Upper lobe of left lung (tissue), 6 donors: ENCODE measurements at regions not wholly inside any gene's neighbourhood (a gene's known extent, or its start where the extent isn't known, plus 50 kb on each side); places are given as distances from the start of the nearest gene placed in this dataset.
"Not testable (repeated sequence)": the region's sequence is repeated elsewhere in the genome, so short reads cannot be mapped to it uniquely, and the experiment has no call there.

ENCODE experiments used
- ATAC-seq, 2 donors: fragments of 200-7000 bp; cut with Tn5 transposase; one replicate each; pipeline ENCODE4 v1.9.1; 2022; ENCODE audit warnings: mild to moderate bottlenecking in 2 of 2, moderate library complexity in 2 of 2; ENCODE audit not compliant: low FRiP score in 2 of 2
- DNase-seq, 2 donors: peaks; one replicate each; pipeline ENCODE4 v3.0.0-alpha.2; 2019 to 2020
- H3K27ac ChIP-seq, 4 donors: fragments of 200-600 bp; sonication (generic); one replicate each; pipeline ENCODE4 v1.5.1; 2016 to 2019
- H3K27me3 ChIP-seq, 4 donors: fragments of 200-600 bp; sonication (generic); one replicate each; pipeline ENCODE4 v1.5.1; 2017 to 2019
- H3K36me3 ChIP-seq, 4 donors: fragments of 200-600 bp; sonication (generic); one replicate each; pipeline ENCODE4 v1.5.1; 2016 to 2019
- H3K4me1 ChIP-seq, 4 donors: fragments of 200-600 bp; sonication (generic); one replicate each; pipeline ENCODE4 v1.5.1; 2018 to 2019
- H3K4me3 ChIP-seq, 4 donors: fragments of 200-600 bp; sonication (generic); one replicate each; pipeline ENCODE4 v1.5.1; 2017 to 2019; ENCODE audit warnings: mild to moderate bottlenecking in 2 of 4, moderate library complexity in 1 of 4
- H3K9me3 ChIP-seq, 4 donors: fragments of 200-600 bp; sonication (generic); one replicate each; pipeline ENCODE4 v1.5.1; 2018 to 2019
- EP300 ChIP-seq, 4 donors: sonication (generic); formaldehyde crosslinking; IDR thresholded peaks; one replicate each; pipeline ENCODE4 v1.5.1; 2017; ENCODE audit warnings: antibody characterized with exemption in 4 of 4, control low read depth in 2 of 4
- POLR2A ChIP-seq, 4 donors: fragments of 450-650 bp; IDR thresholded peaks; one replicate each; pipeline ENCODE4 v1.5.1; 2016 to 2017; ENCODE audit warnings: antibody characterized with exemption in 4 of 4, mild to moderate bottlenecking in 2 of 4
- POLR2AphosphoS5 ChIP-seq, 2 donors: sonication (generic); formaldehyde crosslinking; IDR thresholded peaks; one replicate each; pipeline ENCODE4 v1.5.1; 2017; ENCODE audit warnings: antibody characterized with exemption in 2 of 2
- WGBS, 2 donors: methylation state at CpG; one replicate each; pipeline ENCODE4 v1.1.5; 2017 to 2018; 5-methylcytosine and 5-hydroxymethylcytosine counted together
- TF ChIP-seq, protein P1 (sequence below), 6 experiments: fragments of 450-650 bp in 4 of 6; fragments of 200-600 bp in 2 of 6; sonication (generic) in 2 of 6; IDR thresholded peaks; one replicate each; pipeline ENCODE4 v1.5.1; 2016 to 2019; ENCODE audit warnings: antibody characterized with exemption in 6 of 6
- donor health status: DM: no; HTN: no; CAD: no; lungs with moderate emphysema.
- donor health status: DM: no; HTN: yes; CAD: no; lungs with severe emphysema.

DNA sequence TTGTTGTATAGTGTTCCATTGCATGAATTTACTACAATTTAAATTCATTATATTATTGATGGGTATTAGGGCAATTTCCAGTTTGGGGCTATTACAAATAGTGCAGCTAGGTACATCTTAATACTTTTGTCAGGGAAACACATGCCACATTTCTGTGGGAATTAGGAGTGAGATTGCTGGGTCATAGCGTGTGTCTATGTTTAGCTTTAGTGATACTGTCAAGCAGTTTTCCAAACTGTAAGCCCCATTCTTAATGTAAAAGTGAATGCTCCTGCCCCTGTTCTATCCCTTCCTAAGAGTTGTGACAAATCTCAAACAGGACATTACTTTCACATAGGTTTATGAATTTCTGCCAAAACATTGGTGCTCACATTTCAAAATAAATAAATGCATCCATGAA lies 184.5 kb upstream of the ANKRD28 start:
- WGBS, 2 donors, result 81 to 83% methylated on average over 1 of the region's 1 CpG
- Histone ChIP-seq H3K4me3 (no peak overlapping the region), H3K27me3 (no peaks in the 10 kb centered on the region), H3K9me3 (no peaks in the 10 kb centered on the region), H3K27ac (peak overlapping the region in 1 of 4 donors; percentile 44), H3K4me1 (no peaks in the 10 kb centered on the region), H3K36me3 (no peaks in the 10 kb centered on the region)
- DNase-seq, result no peak
- no peak for TF ChIP-seq EP300 (IDR thresholded peaks at IDR 0.05)
- TF ChIP-seq POLR2AphosphoS5 (IDR thresholded peaks at IDR 0.05), result no peak
- TF ChIP-seq, protein P1, sequence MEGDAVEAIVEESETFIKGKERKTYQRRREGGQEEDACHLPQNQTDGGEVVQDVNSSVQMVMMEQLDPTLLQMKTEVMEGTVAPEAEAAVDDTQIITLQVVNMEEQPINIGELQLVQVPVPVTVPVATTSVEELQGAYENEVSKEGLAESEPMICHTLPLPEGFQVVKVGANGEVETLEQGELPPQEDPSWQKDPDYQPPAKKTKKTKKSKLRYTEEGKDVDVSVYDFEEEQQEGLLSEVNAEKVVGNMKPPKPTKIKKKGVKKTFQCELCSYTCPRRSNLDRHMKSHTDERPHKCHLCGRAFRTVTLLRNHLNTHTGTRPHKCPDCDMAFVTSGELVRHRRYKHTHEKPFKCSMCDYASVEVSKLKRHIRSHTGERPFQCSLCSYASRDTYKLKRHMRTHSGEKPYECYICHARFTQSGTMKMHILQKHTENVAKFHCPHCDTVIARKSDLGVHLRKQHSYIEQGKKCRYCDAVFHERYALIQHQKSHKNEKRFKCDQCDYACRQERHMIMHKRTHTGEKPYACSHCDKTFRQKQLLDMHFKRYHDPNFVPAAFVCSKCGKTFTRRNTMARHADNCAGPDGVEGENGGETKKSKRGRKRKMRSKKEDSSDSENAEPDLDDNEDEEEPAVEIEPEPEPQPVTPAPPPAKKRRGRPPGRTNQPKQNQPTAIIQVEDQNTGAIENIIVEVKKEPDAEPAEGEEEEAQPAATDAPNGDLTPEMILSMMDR (IDR thresholded peaks at IDR 0.05), result no peak
- no peak for TF ChIP-seq POLR2A (IDR thresholded peaks at IDR 0.05)
- ATAC-seq, result no peak

GRCh38 chr3:15982667-15983196 lies 185.0 kb upstream of the ANKRD28 start:
- ATAC-seq, result peak; percentile 73 to 80
- no peaks in the 10 kb centered on the region for H3K27me3 ChIP-seq
- no peaks in the 10 kb centered on the region for H3K4me1 ChIP-seq
- peak overlapping the region in 1 of 4 donors; percentile 44 for H3K27ac ChIP-seq
- H3K36me3 ChIP-seq, result no peaks in the 10 kb centered on the region
- TF ChIP-seq, protein P1 (IDR thresholded peaks at IDR 0.05), result no peak
- no peak for TF ChIP-seq POLR2AphosphoS5 (IDR thresholded peaks at IDR 0.05)
- no peak for TF ChIP-seq POLR2A (IDR thresholded peaks at IDR 0.05)
- TF ChIP-seq EP300 (IDR thresholded peaks at IDR 0.05), result no peak
- peak in 1 of 2 donors; percentile 32 for DNase-seq
- no peaks in the 10 kb centered on the region for H3K9me3 ChIP-seq
- 67 to 68% methylated on average over 10 of the region's 10 CpGs for WGBS, 2 donors
- no peak overlapping the region for H3K4me3 ChIP-seq

GRCh38 chr3:15983232-15983631 lies 185.5 kb upstream of the ANKRD28 start:
- Histone ChIP-seq H3K27ac (peak overlapping the region in 1 of 4 donors; percentile 44), H3K9me3 (no peaks in the 10 kb centered on the region), H3K27me3 (no peaks in the 10 kb centered on the region), H3K36me3 (no peaks in the 10 kb centered on the region), H3K4me3 (no peak overlapping the region), H3K4me1 (no peaks in the 10 kb centered on the region)
- ATAC-seq, result peak; percentile 51 to 63
- no peak for TF ChIP-seq POLR2A (IDR thresholded peaks at IDR 0.05)
- TF ChIP-seq EP300 (IDR thresholded peaks at IDR 0.05), result no peak
- TF ChIP-seq, protein P1 (IDR thresholded peaks at IDR 0.05), result no peak
- TF ChIP-seq POLR2AphosphoS5 (IDR thresholded peaks at IDR 0.05), result no peak
- WGBS, 2 donors, result 49 to 80% methylated on average over 2 of the region's 2 CpGs
- DNase-seq, result no peak

DNA sequence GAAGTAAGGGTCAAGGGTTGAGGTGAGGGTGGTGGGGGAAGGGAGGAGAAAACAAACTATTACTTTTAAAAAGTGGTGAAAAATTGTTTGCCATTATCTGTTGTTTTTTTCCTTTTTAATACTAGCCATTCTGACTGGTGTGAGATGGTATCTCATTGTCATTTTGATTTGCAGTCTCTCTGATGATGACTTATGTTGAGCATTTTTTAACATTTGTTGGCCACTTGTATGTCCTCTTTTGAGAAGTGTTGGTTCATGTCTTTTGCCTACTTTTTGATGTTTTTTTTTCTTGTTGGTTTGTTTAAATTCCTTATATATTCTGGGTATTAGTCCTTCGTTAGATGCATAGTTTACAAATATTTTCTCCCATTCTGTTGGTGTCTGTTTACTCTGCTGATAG lies 185.9 kb upstream of the ANKRD28 start:
- no peak overlapping the region for H3K4me3 ChIP-seq
- no peaks in the 10 kb centered on the region for H3K36me3 ChIP-seq
- TF ChIP-seq EP300 (IDR thresholded peaks at IDR 0.05) (no peak), POLR2AphosphoS5 (IDR thresholded peaks at IDR 0.05) (no peak), POLR2A (IDR thresholded peaks at IDR 0.05) (no peak)
- TF ChIP-seq, protein P1 (IDR thresholded peaks at IDR 0.05), result no peak
- H3K27me3 ChIP-seq, result no peaks in the 10 kb centered on the region
- no peak for ATAC-seq
- no peaks in the 10 kb centered on the region for H3K9me3 ChIP-seq
- no peaks in the 10 kb centered on the region for H3K4me1 ChIP-seq
- 74 to 76% methylated on average over 1 of the region's 1 CpG for WGBS, 2 donors
- H3K27ac ChIP-seq, result no peak overlapping the region
- no peak for DNase-seq

DNA sequence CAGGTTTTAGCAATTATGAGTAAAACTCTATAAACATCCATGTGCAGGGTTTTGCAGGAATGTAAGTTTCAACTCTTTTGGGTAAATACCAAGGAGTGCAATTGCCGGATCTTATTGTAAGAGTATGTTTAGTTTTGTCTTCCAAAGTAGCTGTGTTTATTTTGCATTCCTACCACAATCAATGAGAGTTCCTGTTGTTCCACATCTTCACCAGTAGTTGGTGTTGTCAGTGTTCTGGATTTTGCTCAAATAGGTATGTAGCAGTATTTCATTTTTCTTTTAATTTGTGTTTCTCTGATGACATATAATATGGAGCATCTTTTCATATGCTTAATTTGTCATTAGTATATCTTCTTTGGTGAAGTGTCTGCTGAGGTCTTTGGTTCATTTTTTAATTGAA lies 185.1 kb upstream of the GALNT15 start:
- Histone ChIP-seq H3K9me3 (no peaks in the 10 kb centered on the region), H3K36me3 (no peaks in the 10 kb centered on the region), H3K27ac (no peak overlapping the region), H3K4me3 (no peak overlapping the region), H3K27me3 (no peaks in the 10 kb centered on the region), H3K4me1 (no peaks in the 10 kb centered on the region)
- no peak for TF ChIP-seq POLR2AphosphoS5 (IDR thresholded peaks at IDR 0.05)
- TF ChIP-seq, protein P1 (IDR thresholded peaks at IDR 0.05), result peak in 1 of 6 experiments; percentile 8
- DNase-seq (no peak), ATAC-seq (no peak)
- WGBS, 2 donors, result 64 to 65% methylated on average over 1 of the region's 1 CpG

DNA sequence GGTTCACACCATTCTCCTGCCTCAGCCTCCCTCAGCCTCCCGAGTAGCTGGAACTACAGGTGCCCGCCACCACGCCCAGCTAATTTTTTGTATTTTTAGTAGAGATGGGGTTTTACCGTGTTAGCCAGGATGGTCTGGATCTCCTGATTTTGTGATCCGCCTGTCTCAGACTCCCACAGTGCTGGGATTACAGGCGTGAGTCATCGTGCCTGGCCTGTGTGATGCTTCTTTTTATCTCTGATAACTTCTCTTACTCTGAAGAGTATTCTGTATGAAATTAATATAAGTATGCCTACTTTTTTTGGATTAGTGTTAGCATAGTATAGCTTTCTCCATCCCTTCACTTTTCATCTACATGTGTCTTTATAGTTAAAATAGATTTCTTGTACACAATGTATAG lies 180.8 kb upstream of the GALNT15 start:
- H3K9me3 ChIP-seq, H3K36me3 ChIP-seq, H3K4me3 ChIP-seq, H3K27ac ChIP-seq, DNase-seq, H3K4me1 ChIP-seq, ATAC-seq, H3K27me3 ChIP-seq: not testable (repeated sequence)
- 80 to 94% methylated on average over 7 of the region's 7 CpGs for WGBS, 2 donors

DNA sequence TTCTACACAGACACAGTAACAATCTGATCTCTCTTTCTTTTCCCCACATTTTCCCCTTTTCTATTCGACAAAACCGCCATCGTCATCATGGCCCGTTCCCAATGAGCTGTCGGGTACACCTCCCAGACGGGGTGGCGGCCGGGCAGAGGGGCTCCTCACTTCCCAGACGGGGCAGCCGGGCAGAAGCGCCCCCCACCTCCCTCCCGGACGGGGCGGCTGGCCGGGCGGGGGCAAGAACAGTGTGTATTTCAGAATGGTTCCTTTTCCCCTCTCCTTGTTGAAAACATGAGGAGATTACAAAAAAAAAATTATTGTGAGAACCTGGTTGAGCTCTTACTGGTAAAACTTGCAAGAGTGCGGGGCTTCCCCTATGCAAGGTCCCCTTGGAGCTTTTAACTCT lies 178.0 kb upstream of the GALNT15 start:
- not testable (repeated sequence) for ATAC-seq, H3K4me3 ChIP-seq, H3K36me3 ChIP-seq, H3K27ac ChIP-seq, H3K4me1 ChIP-seq, H3K9me3 ChIP-seq, H3K27me3 ChIP-seq
- WGBS, 2 donors, result 90 to 98% methylated on average over 15 to 17 of the region's 17 CpGs
- DNase-seq, result peak in 1 of 2 donors; percentile 69
